SU-DHL-6 (cell line): ENCODE measurements at regions not wholly inside any gene's neighbourhood (a gene's known extent, or its start where the extent isn't known, plus 50 kb on each side); places are given as distances from the start of the nearest gene placed in this dataset.

Experiments
- H2AFZ ChIP-seq: fragments of 200-600 bp; sonication (generic); 2 replicates; pipeline ENCODE4 v1.6.1; 2014; ENCODE audit warnings: low read depth, mild to moderate bottlenecking, moderate library complexity, mixed read lengths, antibody characterized with exemption, low read length; ENCODE audit not compliant: severe bottlenecking
- H3F3A ChIP-seq: fragments of 200-600 bp; shearing (Covaris generic); 2 replicates; pipeline ENCODE4 v1.6.0; 2016; ENCODE audit warnings: antibody characterized with exemption, mild to moderate bottlenecking; ENCODE audit not compliant: insufficient read depth
- H3K27ac ChIP-seq: fragments of 200-600 bp; sonication (generic); 2 replicates; pipeline ENCODE4 v1.5.1; 2016; ENCODE audit warnings: low read depth, mild to moderate bottlenecking, low read length, moderate library complexity, mixed read lengths
- H3K27me3 ChIP-seq: fragments of 200-600 bp; sonication (generic), shearing (Covaris generic); 2 replicates; pipeline ENCODE4 v1.6.0; 2014; ENCODE audit warnings: mild to moderate bottlenecking, low read length
- H3K36me3 ChIP-seq: fragments of 200-600 bp; sonication (generic); 2 replicates; pipeline ENCODE4 v1.6.1; 2014; ENCODE audit warnings: mild to moderate bottlenecking, low read length, mixed read lengths
- H3K4me2 ChIP-seq: fragments of 300-600, 200-600 bp; shearing (Covaris generic), sonication (generic); 2 replicates; pipeline ENCODE4 v1.6.0; 2014; ENCODE audit warnings: low read length, low read depth, mild to moderate bottlenecking; ENCODE audit not compliant: poor library complexity, severe bottlenecking
- H3K4me3 ChIP-seq: fragments of 200-600 bp; sonication (generic); 2 replicates; pipeline ENCODE4 v1.5.1; 2014; ENCODE audit warnings: antibody characterized with exemption, low read length, mild to moderate bottlenecking, mixed read lengths; ENCODE audit not compliant: insufficient read depth, poor library complexity, severe bottlenecking
- H3K79me2 ChIP-seq: fragments of 200-600 bp; sonication (generic); 2 replicates; pipeline ENCODE4 v1.6.1; 2014; ENCODE audit warnings: mild to moderate bottlenecking, low read length, moderate library complexity; ENCODE audit not compliant: insufficient read depth
- H3K9ac ChIP-seq: fragments of 200-600 bp; sonication (generic); 2 replicates; pipeline ENCODE4 v1.7.0; 2014; ENCODE audit warnings: mild to moderate bottlenecking, low read length
- H3K9me2 ChIP-seq: fragments of 200-600 bp; sonication (generic); replicated peaks from 2 replicates; pipeline ENCODE4 v1.6.1; 2014; ENCODE audit warnings: low read length; ENCODE audit not compliant: insufficient read depth
- H3K9me3 ChIP-seq: fragments of 200-600 bp; sonication (generic); 2 replicates; pipeline ENCODE4 v1.6.1; 2014; ENCODE audit warnings: low read length, mixed read lengths; ENCODE audit not compliant: insufficient read depth
- H4K20me1 ChIP-seq: fragments of 200-600 bp; sonication (generic); 2 replicates; pipeline ENCODE4 v1.6.1; 2014; ENCODE audit warnings: low read depth, mild to moderate bottlenecking, antibody characterized with exemption, low read length, moderate library complexity, mixed read lengths
- CTCF ChIP-seq: fragments of 200-600 bp; sonication (generic); IDR thresholded peaks from one replicate; pipeline ENCODE4 v1.5.1; 2017; ENCODE audit warnings: antibody characterized with exemption, mild to moderate bottlenecking, low read length, moderate library complexity; ENCODE audit not compliant: insufficient read depth, poor library complexity, severe bottlenecking
- EZH2phosphoT487 ChIP-seq: fragments of 200-600 bp; sonication (generic), shearing (Covaris generic); conservative IDR thresholded peaks from 2 replicates; pipeline ENCODE4 v1.6.1; 2018; ENCODE audit warnings: mild to moderate bottlenecking, antibody characterized with exemption, low read length, moderate library complexity, mixed read lengths

- no peaks in the 10 kb centered on the region for H4K20me1 ChIP-seq
- H3K9me2 ChIP-seq = no peaks in the 10 kb centered on the region
- peak overlapping the region; percentile 99 for H3K27ac ChIP-seq
- H3K9me3 ChIP-seq = no peaks in the 10 kb centered on the region
- H3K36me3 ChIP-seq = no peaks in the 10 kb centered on the region
- H3K9ac ChIP-seq = peak overlapping the region; percentile 52
- H3K79me2 ChIP-seq = no peaks in the 10 kb centered on the region
- peak overlapping the region; percentile 64 for H2AFZ ChIP-seq
- TF ChIP-seq CTCF = peak; percentile 42
- no peak for TF ChIP-seq EZH2phosphoT487
- H3K27me3 ChIP-seq = no peaks in the 10 kb centered on the region
- H3K4me3 ChIP-seq = peak overlapping the region; percentile 30
- peaks cover 9% of the 10 kb centered on the region for H3F3A ChIP-seq
- peak overlapping the region; percentile 80 for H3K4me2 ChIP-seq
Observed at GRCh38 chr12:14256555-14257169, 108.8 kb upstream of the ATF7IP start.

GRCh38 chr12:14257303-14257733, 108.2 kb upstream of the ATF7IP start:
- H3K36me3 ChIP-seq = no peaks in the 10 kb centered on the region
- H3K27me3 ChIP-seq = no peaks in the 10 kb centered on the region
- peaks cover 9% of the 10 kb centered on the region for H3F3A ChIP-seq
- TF ChIP-seq EZH2phosphoT487 (no peak), CTCF (no peak)
- peak overlapping the region; percentile 99 for H3K27ac ChIP-seq
- peak overlapping the region; percentile 52 for H3K9ac ChIP-seq
- no peak overlapping the region for H2AFZ ChIP-seq
- H3K9me2 ChIP-seq = no peaks in the 10 kb centered on the region
- peak overlapping the region; percentile 80 for H3K4me2 ChIP-seq
- no peaks in the 10 kb centered on the region for H3K9me3 ChIP-seq
- peak overlapping the region; percentile 30 for H3K4me3 ChIP-seq
- no peaks in the 10 kb centered on the region for H4K20me1 ChIP-seq
- no peaks in the 10 kb centered on the region for H3K79me2 ChIP-seq

- no peaks in the 10 kb centered on the region for H4K20me1 ChIP-seq
- peak overlapping the region; percentile 80 for H3K4me2 ChIP-seq
- peaks cover 9% of the 10 kb centered on the region for H3F3A ChIP-seq
- H3K79me2 ChIP-seq = no peaks in the 10 kb centered on the region
- H3K9me2 ChIP-seq = no peaks in the 10 kb centered on the region
- TF ChIP-seq EZH2phosphoT487 (no peak), CTCF (no peak)
- peak overlapping the region; percentile 52 for H3K9ac ChIP-seq
- peak overlapping the region; percentile 78 for H2AFZ ChIP-seq
- peak overlapping the region; percentile 99 for H3K27ac ChIP-seq
- no peaks in the 10 kb centered on the region for H3K9me3 ChIP-seq
- no peaks in the 10 kb centered on the region for H3K27me3 ChIP-seq
- H3K36me3 ChIP-seq = no peaks in the 10 kb centered on the region
- H3K4me3 ChIP-seq = peak overlapping the region; percentile 4
Observed at GRCh38 chr12:14257734-14258574, 107.5 kb upstream of the ATF7IP start.
